ENCODE measurements at regions not wholly inside any gene's neighbourhood (a gene's known extent, or its start where the extent isn't known, plus 50 kb on each side); places are given as distances from the start of the nearest gene placed in this dataset.

GRCh38 chr21:38875694-38876492, 70.2 kb downstream of the ETS2 start:
- DNase-seq: no peak

Data from CD4-positive, alpha-beta T cell treated with Interleukin-6 for 4 hours (primary cell).